HG03354 (cell line): ENCODE measurements at regions not wholly inside any gene's neighbourhood (a gene's known extent, or its start where the extent isn't known, plus 50 kb on each side); places are given as distances from the start of the nearest gene placed in this dataset.
"Not testable (repeated sequence)": the region's sequence is repeated elsewhere in the genome, so short reads cannot be mapped to it uniquely, and the experiment has no call there.

ENCODE experiments used
- ATAC-seq: cut with Tn5 transposase; IDR thresholded peaks from one replicate; pipeline ENCODE4 v1.9.1; 2021; ENCODE audit warnings: mild to moderate bottlenecking; ENCODE audit not compliant: unreplicated experiment, poor library complexity, severe bottlenecking

- ATAC-seq: no peak
These were observed 1470.7 kb upstream of the PRMT6 start for GRCh38 chr1:105585791-105586190.

- ATAC-seq: no peak
These were observed 1464.8 kb upstream of the PRMT6 start for GRCh38 chr1:105591681-105592080.

- no peak for ATAC-seq
These were observed 1447.8 kb upstream of the PRMT6 start for GRCh38 chr1:105608713-105609112.

GRCh38 chr1:105626276-105626987 lies 1430.0 kb upstream of the PRMT6 start:
- ATAC-seq: no peak

- ATAC-seq: not testable (repeated sequence)
These were observed 1425.2 kb upstream of the PRMT6 start for GRCh38 chr1:105631153-105631744.

- no peak for ATAC-seq
These were observed 1423.9 kb upstream of the PRMT6 start for GRCh38 chr1:105632342-105633196.

GRCh38 chr1:105636052-105636451 lies 1420.4 kb upstream of the PRMT6 start:
- ATAC-seq: no peak

GRCh38 chr1:105641407-105641806 lies 1415.1 kb upstream of the PRMT6 start:
- no peak for ATAC-seq

GRCh38 chr1:105652109-105652508 lies 1404.4 kb upstream of the PRMT6 start:
- no peak for ATAC-seq

- no peak for ATAC-seq
These were observed 1401.4 kb upstream of the PRMT6 start for GRCh38 chr1:105655032-105655431.

- ATAC-seq: no peak
These were observed 1392.0 kb upstream of the PRMT6 start for GRCh38 chr1:105664495-105664894.

- no peak for ATAC-seq
These were observed 1378.1 kb upstream of the PRMT6 start for GRCh38 chr1:105678334-105678733.

GRCh38 chr1:105684714-105685113 lies 1371.8 kb upstream of the PRMT6 start:
- no peak for ATAC-seq

GRCh38 chr1:105686026-105686425 lies 1370.4 kb upstream of the PRMT6 start:
- no peak for ATAC-seq

GRCh38 chr1:105686874-105687690 lies 1369.4 kb upstream of the PRMT6 start:
- ATAC-seq: no peak

- no peak for ATAC-seq
These were observed 1355.8 kb upstream of the PRMT6 start for GRCh38 chr1:105700723-105701122.

- ATAC-seq: no peak
These were observed 1332.2 kb upstream of the PRMT6 start for GRCh38 chr1:105724286-105724685.

GRCh38 chr1:105730701-105731100 lies 1325.8 kb upstream of the PRMT6 start:
- no peak for ATAC-seq

GRCh38 chr1:105736349-105736748 lies 1320.1 kb upstream of the PRMT6 start:
- no peak for ATAC-seq

- no peak for ATAC-seq
These were observed 1276.7 kb upstream of the PRMT6 start for GRCh38 chr1:105779727-105780126.
